ENCODE measurements at regions not wholly inside any gene's neighbourhood (a gene's known extent, or its start where the extent isn't known, plus 50 kb on each side); places are given as distances from the start of the nearest gene placed in this dataset.

- no peak for TF ChIP-seq EZH2 (IDR thresholded peaks at IDR 0.05)
- no peak for TF ChIP-seq EZH2phosphoT487 (IDR thresholded peaks at IDR 0.05)
- no peak for TF ChIP-seq CTCF (IDR thresholded peaks at IDR 0.05)
- no peak overlapping the region for H3K9ac ChIP-seq
- DNase-seq (ENCODE audit: low spot score) = no peak
- H3K4me3 ChIP-seq = no peak overlapping the region
- no peak overlapping the region for H3K27ac ChIP-seq
- no peaks in the 10 kb centered on the region for H3F3A ChIP-seq (ENCODE audit: low read depth)
- H3K27ac Mint-ChIP-seq = no peak overlapping the region
- H3K4me1 Mint-ChIP-seq = no peaks in the 10 kb centered on the region
- no peaks in the 10 kb centered on the region for H3K27me3 Mint-ChIP-seq (ENCODE audit: insufficient read depth, low read depth)
- no peaks in the 10 kb centered on the region for H3K36me3 Mint-ChIP-seq
- no peaks in the 10 kb centered on the region for H4K20me1 ChIP-seq (ENCODE audit: low read depth)
- H3K4me3 Mint-ChIP-seq = no peak overlapping the region
- H3K9me3 Mint-ChIP-seq = no peaks in the 10 kb centered on the region
- H3K4me2 ChIP-seq = no peak overlapping the region
- H3K36me3 ChIP-seq = no peaks in the 10 kb centered on the region
- H3K4me1 ChIP-seq = no peaks in the 10 kb centered on the region
- H2AFZ ChIP-seq (replicated peaks) = no peak overlapping the region
- no peaks in the 10 kb centered on the region for H3K27me3 ChIP-seq
- no peaks in the 10 kb centered on the region for H3K9me3 ChIP-seq (ENCODE audit: low read depth)
- no peaks in the 10 kb centered on the region for H3K79me2 ChIP-seq (ENCODE audit: low read depth)
These were observed 545.3 kb downstream of the XYLT1 start for GRCh38 chr16:16925432-16925831.

GRCh38 chr16:16928532-16929109 lies 542.1 kb downstream of the XYLT1 start:
- H3K4me2 ChIP-seq = no peak overlapping the region
- TF ChIP-seq EZH2 (IDR thresholded peaks at IDR 0.05) (no peak), CTCF (IDR thresholded peaks at IDR 0.05) (no peak), EZH2phosphoT487 (IDR thresholded peaks at IDR 0.05) (no peak)
- H3K9me3 Mint-ChIP-seq = no peaks in the 10 kb centered on the region
- H3F3A ChIP-seq (ENCODE audit: low read depth) = no peaks in the 10 kb centered on the region
- H3K27me3 ChIP-seq = no peaks in the 10 kb centered on the region
- no peak overlapping the region for H3K9ac ChIP-seq
- H3K36me3 ChIP-seq = no peaks in the 10 kb centered on the region
- H3K36me3 Mint-ChIP-seq = no peaks in the 10 kb centered on the region
- peaks cover 2% of the 10 kb centered on the region for H3K27me3 Mint-ChIP-seq (ENCODE audit: insufficient read depth, low read depth)
- H3K4me3 ChIP-seq = no peak overlapping the region
- H3K27ac Mint-ChIP-seq = no peak overlapping the region
- H3K4me1 ChIP-seq = no peaks in the 10 kb centered on the region
- H3K79me2 ChIP-seq (ENCODE audit: low read depth) = no peaks in the 10 kb centered on the region
- H2AFZ ChIP-seq (replicated peaks) = no peak overlapping the region
- no peak for DNase-seq (ENCODE audit: low spot score)
- H4K20me1 ChIP-seq (ENCODE audit: low read depth) = no peaks in the 10 kb centered on the region
- H3K9me3 ChIP-seq (ENCODE audit: low read depth) = no peaks in the 10 kb centered on the region
- H3K4me3 Mint-ChIP-seq = no peak overlapping the region
- no peaks in the 10 kb centered on the region for H3K4me1 Mint-ChIP-seq
- no peak overlapping the region for H3K27ac ChIP-seq

GRCh38 chr16:16930309-16931000 lies 540.3 kb downstream of the XYLT1 start:
- Histone ChIP-seq H3F3A (ENCODE audit: low read depth) (no peaks in the 10 kb centered on the region), H3K27me3 (no peaks in the 10 kb centered on the region), H3K9ac (no peak overlapping the region), H3K4me3 (no peak overlapping the region), H3K4me2 (no peak overlapping the region), H2AFZ (replicated peaks) (no peak overlapping the region), H3K79me2 (ENCODE audit: low read depth) (no peaks in the 10 kb centered on the region), H3K4me1 (no peaks in the 10 kb centered on the region), H4K20me1 (ENCODE audit: low read depth) (no peaks in the 10 kb centered on the region), H3K36me3 (no peaks in the 10 kb centered on the region), H3K27ac (no peak overlapping the region), H3K9me3 (ENCODE audit: low read depth) (no peaks in the 10 kb centered on the region)
- no peak for TF ChIP-seq EZH2phosphoT487 (IDR thresholded peaks at IDR 0.05)
- TF ChIP-seq EZH2 (IDR thresholded peaks at IDR 0.05) = no peak
- TF ChIP-seq CTCF (IDR thresholded peaks at IDR 0.05) = no peak
- H3K4me1 Mint-ChIP-seq = no peaks in the 10 kb centered on the region
- DNase-seq (ENCODE audit: low spot score) = no peak
- H3K27me3 Mint-ChIP-seq (ENCODE audit: insufficient read depth, low read depth) = peaks cover 2% of the 10 kb centered on the region
- no peaks in the 10 kb centered on the region for H3K36me3 Mint-ChIP-seq
- no peaks in the 10 kb centered on the region for H3K9me3 Mint-ChIP-seq
- H3K27ac Mint-ChIP-seq = no peak overlapping the region
- no peak overlapping the region for H3K4me3 Mint-ChIP-seq

All from neural progenitor cell (in vitro differentiated cells).